Choroid plexus epithelial cell (primary cell): ENCODE measurements at regions not wholly inside any gene's neighbourhood (a gene's known extent, or its start where the extent isn't known, plus 50 kb on each side); places are given as distances from the start of the nearest gene placed in this dataset.

Experiments
- DNase-seq: peaks from one replicate; pipeline ENCODE4 v3.0.0-alpha.2; 2010; ENCODE audit warnings: low read depth
- H3K4me3 ChIP-seq: 2 replicates; pipeline ENCODE4 v1.5.1; 2011; ENCODE audit warnings: low read depth, mild to moderate bottlenecking, control low read depth, low read length, moderate library complexity
- CTCF ChIP-seq: conservative IDR thresholded peaks from 2 replicates; pipeline ENCODE4 v1.5.1; 2011; ENCODE audit warnings: low read depth, mild to moderate bottlenecking, control low read depth, inconsistent platforms, low read length, moderate library complexity

GRCh38 chr16:76210157-76210556 lies 67.0 kb upstream of the CNTNAP4 start:
- DNase-seq = no peak
- H3K4me3 ChIP-seq = no peak overlapping the region
- no peak for TF ChIP-seq CTCF

GRCh38 chr16:76213860-76214259 lies 63.3 kb upstream of the CNTNAP4 start:
- DNase-seq = no peak
- no peak for TF ChIP-seq CTCF
- H3K4me3 ChIP-seq = no peak overlapping the region

GRCh38 chr16:76214856-76215255 lies 62.3 kb upstream of the CNTNAP4 start:
- no peak for DNase-seq
- TF ChIP-seq CTCF = no peak
- H3K4me3 ChIP-seq = no peak overlapping the region

GRCh38 chr16:76222087-76222486 lies 55.1 kb upstream of the CNTNAP4 start:
- no peak for TF ChIP-seq CTCF
- H3K4me3 ChIP-seq = no peak overlapping the region
- DNase-seq = no peak

- DNase-seq = no peak
- no peak overlapping the region for H3K4me3 ChIP-seq
- TF ChIP-seq CTCF = no peak
Observed at GRCh38 chr16:76222853-76223252, 54.3 kb upstream of the CNTNAP4 start.

- no peak for DNase-seq
- no peak for TF ChIP-seq CTCF
- H3K4me3 ChIP-seq = no peak overlapping the region
Observed at GRCh38 chr16:76226011-76226410, 51.2 kb upstream of the CNTNAP4 start.

GRCh38 chr16:76226481-76226880 lies 50.7 kb upstream of the CNTNAP4 start:
- TF ChIP-seq CTCF = no peak
- DNase-seq = no peak

More at GRCh38 chr16:76226481-76226880, 50.7 kb upstream of the CNTNAP4 start:
- H3K4me3 ChIP-seq = no peak overlapping the region
